NOMO-1 treated with dmso at 0.1 percent for 144 hours (cell line): ENCODE measurements at regions not wholly inside any gene's neighbourhood (a gene's known extent, or its start where the extent isn't known, plus 50 kb on each side); places are given as distances from the start of the nearest gene placed in this dataset.

ENCODE experiments used
- DNase-seq: peaks from one replicate; lab custom pipeline; 2025; ENCODE audit not compliant: unreplicated experiment; lab: John Stamatoyannopoulos, UW

GRCh38 chr15:47945872-47946650, 174.7 kb upstream of the SLC24A5 start:
- no peak for DNase-seq

- no peak for DNase-seq
Measured at GRCh38 chr15:47949815-47950214, 171.0 kb upstream of the SLC24A5 start.

DNA sequence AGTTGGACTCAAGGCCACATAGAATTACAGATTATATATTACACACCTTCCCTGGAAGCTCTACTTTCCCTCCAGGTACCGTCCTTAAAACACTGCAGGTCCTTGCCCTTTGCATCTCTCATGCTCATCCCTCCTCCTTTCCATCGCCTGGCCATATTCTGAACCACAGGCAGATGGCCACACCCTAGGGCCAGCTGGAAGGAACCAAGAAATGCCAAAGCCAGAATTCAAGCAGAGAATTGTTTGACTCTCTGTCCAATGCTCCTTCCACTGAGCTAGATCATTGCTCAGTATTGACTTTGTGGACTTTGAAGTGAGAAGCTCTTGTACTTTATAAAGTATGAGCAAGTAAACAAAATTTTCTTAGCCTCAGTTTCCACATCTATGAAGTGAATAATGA, 170.3 kb upstream of the SLC24A5 start:
- no peak for DNase-seq

DNA sequence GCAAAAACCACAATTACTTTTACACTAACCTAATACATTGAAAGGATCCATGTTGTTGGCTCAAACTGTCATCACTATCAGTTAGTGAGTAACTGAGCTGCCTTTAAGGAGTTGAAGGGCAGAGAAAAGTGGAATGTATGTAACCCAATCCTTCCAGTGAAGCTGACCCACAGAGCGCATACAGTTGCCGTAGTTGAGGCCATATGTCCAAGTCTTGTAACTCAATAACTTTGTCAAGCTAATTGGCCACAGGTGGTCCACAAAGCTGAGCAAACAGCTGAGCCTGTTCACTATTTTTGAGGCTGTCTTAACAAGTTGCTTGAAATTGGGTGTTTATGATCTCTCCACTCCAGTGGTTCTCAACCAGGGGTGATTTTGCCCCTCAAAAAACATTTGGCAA, 169.0 kb upstream of the SLC24A5 start:
- DNase-seq = no peak

GRCh38 chr15:47954196-47954595, 166.6 kb upstream of the SLC24A5 start:
- DNase-seq = no peak

GRCh38 chr15:47955021-47955420, 165.8 kb upstream of the SLC24A5 start:
- no peak for DNase-seq

GRCh38 chr15:47959617-47960413, 161.0 kb upstream of the SLC24A5 start:
- DNase-seq = peak; percentile 22

GRCh38 chr15:47961401-47962090, 159.2 kb upstream of the SLC24A5 start:
- peak; percentile 94 for DNase-seq

- no peak for DNase-seq
Measured at GRCh38 chr15:47963265-47963664, 157.5 kb upstream of the SLC24A5 start.

DNA sequence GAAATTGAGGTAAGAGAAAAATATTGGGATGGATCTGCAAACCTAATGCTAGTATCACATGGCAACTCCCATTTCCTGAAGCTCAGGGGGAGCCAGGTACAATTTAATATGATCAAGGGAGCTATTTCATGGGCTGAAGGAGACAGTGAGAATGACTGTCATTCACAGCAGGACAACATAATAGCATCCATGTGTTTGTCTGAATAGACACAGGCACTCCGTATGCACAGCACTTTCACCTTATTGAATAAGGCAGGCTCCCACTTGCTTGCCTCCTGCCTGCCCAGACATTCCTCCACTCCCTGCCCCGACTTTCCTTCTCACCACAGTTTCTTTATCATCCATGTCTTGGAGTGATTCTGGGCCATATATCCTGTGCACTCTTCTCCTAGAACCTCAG, 156.6 kb upstream of the SLC24A5 start:
- DNase-seq = no peak

DNA sequence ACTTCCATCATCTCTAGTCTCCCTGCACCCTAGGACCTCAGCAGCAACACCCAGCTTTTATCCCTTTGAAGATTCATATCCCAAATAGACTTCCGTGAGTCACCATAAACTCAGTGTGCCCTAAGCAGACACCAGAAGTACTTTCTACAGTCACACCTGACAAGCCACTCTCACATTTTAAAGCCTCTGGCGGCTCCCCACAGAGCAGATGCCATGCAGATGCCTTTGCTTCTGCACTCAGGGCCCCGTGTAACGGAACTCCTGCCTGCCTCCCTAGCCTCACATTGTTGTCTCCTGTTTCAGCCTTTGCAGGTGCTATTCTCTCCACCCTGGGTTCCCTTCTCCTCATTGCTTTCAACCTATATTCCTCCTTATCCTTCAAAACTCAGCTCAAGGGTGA, 155.5 kb upstream of the SLC24A5 start:
- DNase-seq = no peak

- DNase-seq = no peak
Measured at GRCh38 chr15:47968593-47968992, 152.2 kb upstream of the SLC24A5 start.

DNA sequence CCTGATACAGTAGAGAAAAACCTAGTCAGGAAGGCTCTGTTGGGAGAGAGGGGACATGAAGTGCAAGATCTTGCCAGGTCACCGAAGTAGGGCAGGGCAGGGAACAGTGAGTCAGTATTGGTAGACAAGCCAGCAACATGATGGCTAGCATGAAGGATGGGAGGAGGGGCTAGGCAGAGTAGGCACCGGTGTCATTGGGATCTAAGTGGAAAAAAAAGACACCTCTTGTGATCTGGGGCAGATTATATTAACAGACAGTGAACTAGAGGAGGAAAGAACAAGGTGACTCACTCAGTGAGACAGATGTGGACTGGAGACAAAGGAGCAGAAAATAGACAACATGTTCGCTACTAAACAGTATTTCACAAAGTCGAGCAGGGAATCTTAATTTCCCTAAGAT, 149.2 kb upstream of the SLC24A5 start:
- no peak for DNase-seq

- DNase-seq = no peak
Measured at GRCh38 chr15:47972738-47973137, 148.1 kb upstream of the SLC24A5 start.

DNA sequence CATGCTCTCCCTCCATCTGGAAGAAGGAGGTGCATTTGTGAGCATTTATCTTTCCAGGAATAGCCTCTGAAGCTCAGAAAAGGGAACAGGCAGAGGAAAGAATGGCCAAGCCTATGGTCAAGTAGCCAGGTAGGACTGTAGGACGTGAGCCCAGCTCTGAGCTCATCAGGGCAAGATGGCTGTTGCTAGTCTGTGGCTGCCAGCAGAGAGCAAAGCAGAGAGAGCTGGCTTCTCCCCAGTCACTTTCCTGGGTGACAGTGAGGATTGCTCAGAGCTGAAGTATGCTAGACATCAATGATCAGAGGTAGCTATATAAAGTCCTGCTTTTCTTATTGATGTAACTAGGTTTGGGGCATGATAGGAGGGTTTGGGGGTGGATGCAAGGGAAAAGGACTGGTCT, 146.1 kb upstream of the SLC24A5 start:
- DNase-seq = no peak

GRCh38 chr15:47975427-47975826, 145.4 kb upstream of the SLC24A5 start:
- DNase-seq = no peak

- DNase-seq = no peak
Measured at GRCh38 chr15:47983533-47983932, 137.3 kb upstream of the SLC24A5 start.

DNA sequence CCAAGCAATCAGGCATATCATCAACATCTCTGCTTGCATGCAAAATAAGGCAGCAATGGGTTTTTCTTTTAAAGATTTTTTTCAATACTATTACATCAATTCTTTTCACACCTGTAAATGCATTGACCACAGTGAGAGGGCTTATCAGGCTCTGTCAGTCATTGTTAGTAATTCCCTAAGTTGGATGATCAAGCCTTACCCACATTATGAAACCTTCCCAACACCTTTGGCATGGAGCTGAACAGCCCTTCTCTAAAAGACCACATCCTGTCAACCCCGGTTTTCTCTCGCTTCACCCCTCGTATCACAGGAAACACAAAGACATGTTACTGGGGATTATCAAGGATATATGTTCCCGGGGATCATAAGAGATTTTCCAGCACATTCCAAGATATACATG, 135.2 kb upstream of the SLC24A5 start:
- no peak for DNase-seq

DNA sequence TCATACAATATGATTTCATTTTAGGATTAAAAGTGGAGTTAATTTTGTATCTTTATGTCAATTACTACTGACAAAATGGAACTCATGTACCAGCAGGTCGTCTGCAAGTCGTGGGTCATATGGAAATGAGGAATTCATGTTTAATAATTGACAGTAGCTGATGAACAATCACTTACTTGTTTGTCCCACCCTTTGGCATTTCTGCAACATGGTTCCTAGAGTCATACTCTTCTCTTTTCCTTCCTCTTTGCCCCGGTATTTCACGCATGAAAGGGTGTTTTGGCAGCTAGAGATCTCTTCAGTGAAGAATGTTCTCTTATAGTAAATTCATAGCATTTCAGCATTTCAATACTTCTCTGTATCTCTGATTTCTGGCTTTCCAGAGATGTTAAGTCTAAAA, 133.3 kb upstream of the SLC24A5 start:
- DNase-seq = no peak

GRCh38 chr15:47987908-47988532, 132.8 kb upstream of the SLC24A5 start:
- DNase-seq = peak; percentile 39

- DNase-seq = no peak
Measured at GRCh38 chr15:47988564-47988963, 132.2 kb upstream of the SLC24A5 start.
